HEK293T (cell line): ENCODE measurements at regions not wholly inside any gene's neighbourhood (a gene's known extent, or its start where the extent isn't known, plus 50 kb on each side); places are given as distances from the start of the nearest gene placed in this dataset.

ENCODE experiments used
- ARNT ChIP-seq: fragments of 450-650 bp; IDR thresholded peaks from 2 replicates; pipeline ENCODE4 v1.6.1; 2017; ENCODE audit warnings: mild to moderate bottlenecking
- BHLHE40 ChIP-seq: fragments of 450-650 bp; IDR thresholded peaks from 2 replicates; pipeline ENCODE4 v1.6.1; 2016; ENCODE audit warnings: mild to moderate bottlenecking, moderate library complexity, borderline replicate concordance
- CTBP1 ChIP-seq: fragments of 450-650 bp; IDR thresholded peaks from 2 replicates; pipeline ENCODE4 v1.6.1; 2016; ENCODE audit warnings: borderline replicate concordance
- ELF4 ChIP-seq: fragments of 450-650 bp; IDR thresholded peaks from 2 replicates; pipeline ENCODE4 v1.6.1; 2017; ENCODE audit warnings: antibody characterized with exemption
- FOXA1 ChIP-seq: fragments of 450-650 bp; IDR thresholded peaks from 2 replicates; pipeline ENCODE4 v1.6.1; 2016; ENCODE audit warnings: mild to moderate bottlenecking
- FOXM1 ChIP-seq: fragments of 450-650 bp; IDR thresholded peaks from 2 replicates; pipeline ENCODE4 v1.6.1; 2017; ENCODE audit warnings: mild to moderate bottlenecking, borderline replicate concordance
- HDGF ChIP-seq: fragments of 450-650 bp; IDR thresholded peaks from 2 replicates; pipeline ENCODE4 v1.6.1; 2017; ENCODE audit warnings: antibody characterized with exemption, borderline replicate concordance
- NFRKB ChIP-seq: fragments of 450-650 bp; IDR thresholded peaks from 2 replicates; pipeline ENCODE4 v1.6.1; 2016; ENCODE audit warnings: mild to moderate bottlenecking, moderate library complexity
- SP1 ChIP-seq: fragments of 450-650 bp; IDR thresholded peaks from 2 replicates; pipeline ENCODE4 v1.6.1; 2017
- SUZ12 ChIP-seq: fragments of 450-650 bp; IDR thresholded peaks from 2 replicates; pipeline ENCODE4 v1.6.1; 2016; ENCODE audit warnings: mild to moderate bottlenecking
- TARDBP ChIP-seq: fragments of 450-650 bp; IDR thresholded peaks from 2 replicates; pipeline ENCODE4 v1.6.1; 2016
- ZNF384 ChIP-seq: fragments of 450-650 bp; IDR thresholded peaks from 2 replicates; pipeline ENCODE4 v1.6.1; 2016

DNA sequence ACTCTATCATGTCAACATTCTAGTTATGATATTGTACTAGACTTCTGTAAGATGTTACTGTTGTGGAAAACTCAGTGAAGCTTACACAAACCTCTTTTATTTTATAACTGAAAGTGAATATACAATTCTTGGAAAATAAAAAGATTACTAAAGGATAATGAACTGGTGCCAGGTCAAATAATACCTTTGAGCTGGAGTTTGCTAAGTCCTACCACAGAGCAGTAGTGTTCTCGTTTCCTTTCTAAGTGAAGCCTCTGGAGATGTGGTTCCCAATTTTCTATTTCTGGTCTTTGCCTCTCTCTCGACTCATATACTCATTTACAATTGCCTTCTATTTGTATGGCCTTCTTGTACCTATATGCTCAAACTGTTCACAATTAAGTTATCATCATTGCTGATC is 942.9 kb downstream of the SQOR start:
- no peak for TF ChIP-seq TARDBP
- TF ChIP-seq BHLHE40 = no peak
- TF ChIP-seq ARNT = no peak
- TF ChIP-seq CTBP1 = no peak
- TF ChIP-seq HDGF = no peak
- TF ChIP-seq FOXA1 = no peak
- TF ChIP-seq ELF4 = no peak
- no peak for TF ChIP-seq SP1
- no peak for TF ChIP-seq FOXM1
- no peak for TF ChIP-seq SUZ12
- TF ChIP-seq ZNF384 = no peak
- no peak for TF ChIP-seq NFRKB
